ENCODE measurements at regions not wholly inside any gene's neighbourhood (a gene's known extent, or its start where the extent isn't known, plus 50 kb on each side); places are given as distances from the start of the nearest gene placed in this dataset.

GRCh38 chr17:79431175-79431574 lies 179.7 kb downstream of the RBFOX3 start:
- no peak for DNase-seq
- no peak overlapping the region for H3K4me3 Mint-ChIP-seq
- CTCF ChIA-PET, result no interaction called here
- H3K36me3 Mint-ChIP-seq, result no peaks in the 10 kb centered on the region
- H3K9me3 Mint-ChIP-seq, result no peaks in the 10 kb centered on the region
- H3K4me1 Mint-ChIP-seq, result no peaks in the 10 kb centered on the region
- no peak overlapping the region for H3K27ac Mint-ChIP-seq
- peaks cover 11% of the 10 kb centered on the region for H3K27me3 Mint-ChIP-seq

- Mint-ChIP-seq H3K27ac (no peak overlapping the region), H3K36me3 (no peaks in the 10 kb centered on the region), H3K4me3 (no peak overlapping the region), H3K27me3 (peaks cover 11% of the 10 kb centered on the region), H3K4me1 (no peaks in the 10 kb centered on the region), H3K9me3 (no peaks in the 10 kb centered on the region)
- CTCF ChIA-PET, result no interaction called here
- no peak for DNase-seq
These were observed 180.9 kb downstream of the RBFOX3 start for GRCh38 chr17:79429864-79430494.

GRCh38 chr17:79428988-79429387 lies 181.9 kb downstream of the RBFOX3 start:
- no peak overlapping the region for H3K27ac Mint-ChIP-seq
- DNase-seq, result no peak
- H3K9me3 Mint-ChIP-seq, result no peaks in the 10 kb centered on the region
- CTCF ChIA-PET, result no interaction called here
- peaks cover 11% of the 10 kb centered on the region for H3K27me3 Mint-ChIP-seq
- H3K36me3 Mint-ChIP-seq, result no peaks in the 10 kb centered on the region
- H3K4me3 Mint-ChIP-seq, result no peak overlapping the region
- no peaks in the 10 kb centered on the region for H3K4me1 Mint-ChIP-seq

GRCh38 chr17:79427621-79428539 lies 183.0 kb downstream of the RBFOX3 start:
- DNase-seq, result no peak
- Mint-ChIP-seq H3K4me3 (no peak overlapping the region), H3K9me3 (no peaks in the 10 kb centered on the region), H3K4me1 (no peaks in the 10 kb centered on the region), H3K27ac (no peak overlapping the region), H3K27me3 (peaks cover 17% of the 10 kb centered on the region), H3K36me3 (no peaks in the 10 kb centered on the region)
- CTCF ChIA-PET, result no interaction called here

- no peak overlapping the region for H3K4me3 Mint-ChIP-seq
- CTCF ChIA-PET, result no interaction called here
- H3K27me3 Mint-ChIP-seq, result peaks cover 17% of the 10 kb centered on the region
- no peak for DNase-seq
- H3K27ac Mint-ChIP-seq, result no peak overlapping the region
- no peaks in the 10 kb centered on the region for H3K4me1 Mint-ChIP-seq
- H3K36me3 Mint-ChIP-seq, result no peaks in the 10 kb centered on the region
- H3K9me3 Mint-ChIP-seq, result no peaks in the 10 kb centered on the region
These were observed 185.2 kb downstream of the RBFOX3 start for GRCh38 chr17:79425686-79426085.

GRCh38 chr17:79424471-79425185 lies 186.2 kb downstream of the RBFOX3 start:
- DNase-seq, result no peak
- no peak overlapping the region for H3K4me3 Mint-ChIP-seq
- H3K4me1 Mint-ChIP-seq, result no peaks in the 10 kb centered on the region
- no peak overlapping the region for H3K27ac Mint-ChIP-seq
- CTCF ChIA-PET, result no interaction called here
- H3K9me3 Mint-ChIP-seq, result no peaks in the 10 kb centered on the region
- no peaks in the 10 kb centered on the region for H3K36me3 Mint-ChIP-seq
- peaks cover 13% of the 10 kb centered on the region for H3K27me3 Mint-ChIP-seq

GRCh38 chr17:79423811-79424465 lies 186.9 kb downstream of the RBFOX3 start:
- CTCF ChIA-PET, result no interaction called here
- DNase-seq, result no peak
- Mint-ChIP-seq H3K4me3 (no peak overlapping the region), H3K27me3 (peaks cover 7% of the 10 kb centered on the region), H3K4me1 (no peaks in the 10 kb centered on the region), H3K27ac (no peak overlapping the region), H3K9me3 (no peaks in the 10 kb centered on the region), H3K36me3 (no peaks in the 10 kb centered on the region)

- peaks cover 6% of the 10 kb centered on the region for H3K27me3 Mint-ChIP-seq
- H3K36me3 Mint-ChIP-seq, result no peaks in the 10 kb centered on the region
- H3K4me3 Mint-ChIP-seq, result no peak overlapping the region
- DNase-seq, result no peak
- H3K4me1 Mint-ChIP-seq, result no peaks in the 10 kb centered on the region
- no peak overlapping the region for H3K27ac Mint-ChIP-seq
- H3K9me3 Mint-ChIP-seq, result no peaks in the 10 kb centered on the region
- CTCF ChIA-PET, result no interaction called here
These were observed 188.6 kb downstream of the RBFOX3 start for GRCh38 chr17:79422236-79422635.

GRCh38 chr17:79420318-79421243 lies 190.3 kb downstream of the RBFOX3 start:
- Mint-ChIP-seq H3K27me3 (peaks cover 6% of the 10 kb centered on the region), H3K4me3 (no peak overlapping the region), H3K9me3 (no peaks in the 10 kb centered on the region), H3K36me3 (no peaks in the 10 kb centered on the region), H3K4me1 (no peaks in the 10 kb centered on the region), H3K27ac (no peak overlapping the region)
- no peak for DNase-seq
- CTCF ChIA-PET, result no interaction called here

- H3K27me3 Mint-ChIP-seq, result no peaks in the 10 kb centered on the region
- CTCF ChIA-PET, result no interaction called here
- no peaks in the 10 kb centered on the region for H3K9me3 Mint-ChIP-seq
- no peak overlapping the region for H3K27ac Mint-ChIP-seq
- no peaks in the 10 kb centered on the region for H3K4me1 Mint-ChIP-seq
- no peaks in the 10 kb centered on the region for H3K36me3 Mint-ChIP-seq
- DNase-seq, result no peak
- no peak overlapping the region for H3K4me3 Mint-ChIP-seq
These were observed 193.3 kb downstream of the RBFOX3 start for GRCh38 chr17:79417476-79417988.

- Mint-ChIP-seq H3K4me3 (no peak overlapping the region), H3K9me3 (no peaks in the 10 kb centered on the region), H3K36me3 (no peaks in the 10 kb centered on the region), H3K4me1 (no peaks in the 10 kb centered on the region), H3K27me3 (no peaks in the 10 kb centered on the region), H3K27ac (no peak overlapping the region)
- CTCF ChIA-PET, result no interaction called here
- no peak for DNase-seq
These were observed 194.9 kb downstream of the RBFOX3 start for GRCh38 chr17:79415909-79416308.

GRCh38 chr17:79415365-79415764 lies 195.5 kb downstream of the RBFOX3 start:
- no peak overlapping the region for H3K27ac Mint-ChIP-seq
- no peaks in the 10 kb centered on the region for H3K9me3 Mint-ChIP-seq
- no peaks in the 10 kb centered on the region for H3K4me1 Mint-ChIP-seq
- no peak overlapping the region for H3K4me3 Mint-ChIP-seq
- no peaks in the 10 kb centered on the region for H3K27me3 Mint-ChIP-seq
- CTCF ChIA-PET, result no interaction called here
- H3K36me3 Mint-ChIP-seq, result no peaks in the 10 kb centered on the region
- no peak for DNase-seq

GRCh38 chr17:79414793-79415211 lies 196.0 kb downstream of the RBFOX3 start:
- no peaks in the 10 kb centered on the region for H3K9me3 Mint-ChIP-seq
- no peak overlapping the region for H3K4me3 Mint-ChIP-seq
- no peaks in the 10 kb centered on the region for H3K4me1 Mint-ChIP-seq
- H3K27ac Mint-ChIP-seq, result no peak overlapping the region
- no peak for DNase-seq
- peaks cover 3% of the 10 kb centered on the region for H3K27me3 Mint-ChIP-seq
- CTCF ChIA-PET, result no interaction called here
- H3K36me3 Mint-ChIP-seq, result no peaks in the 10 kb centered on the region
